SK-N-SH treated with all-trans-retinoic acid at 6 μM for 48 hours (cell line): ENCODE measurements at regions not wholly inside any gene's neighbourhood (a gene's known extent, or its start where the extent isn't known, plus 50 kb on each side); places are given as distances from the start of the nearest gene placed in this dataset.
"Not testable (repeated sequence)": the region's sequence is repeated elsewhere in the genome, so short reads cannot be mapped to it uniquely, and the experiment has no call there.

Experiments
- OSR1 ChIP-seq: fragments of 250-450 bp; sonication (Bioruptor Pico); IDR thresholded peaks from 2 replicates; pipeline ENCODE4 v1.8.0; 2022; ENCODE audit warnings: moderate library complexity, mild to moderate bottlenecking, inconsistent platforms
- TCF4 ChIP-seq: fragments of 250-450 bp; sonication (Bioruptor Pico); IDR thresholded peaks from 2 replicates; pipeline ENCODE4 v1.8.0; 2021; ENCODE audit warnings: mild to moderate bottlenecking, moderate library complexity, borderline replicate concordance

DNA sequence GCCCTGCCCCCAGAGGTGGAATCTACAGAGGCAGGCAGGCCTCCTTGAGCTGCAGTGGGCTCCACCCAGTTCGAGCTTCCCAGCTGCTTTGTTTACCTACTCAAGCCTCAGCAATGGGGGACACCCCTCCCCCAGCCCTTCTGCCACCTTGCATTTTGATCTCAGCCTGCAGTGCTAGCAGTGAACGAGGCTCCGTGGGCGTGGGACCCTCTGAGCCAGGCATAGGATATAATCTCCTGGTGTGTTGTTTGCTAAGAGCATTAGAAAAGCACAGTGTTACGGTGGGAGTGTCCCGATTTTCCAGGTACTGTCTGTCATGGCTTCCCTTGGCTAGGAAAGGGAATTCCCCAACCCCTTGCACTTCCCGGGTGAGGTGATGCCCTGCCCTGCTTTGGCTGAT lies 76.7 kb upstream of the BMP4 start:
- not testable (repeated sequence) for TF ChIP-seq TCF4 (CRISPR knock-in tag); OSR1
